ENCODE measurements at regions not wholly inside any gene's neighbourhood (a gene's known extent, or its start where the extent isn't known, plus 50 kb on each side); places are given as distances from the start of the nearest gene placed in this dataset.

GRCh38 chr3:174659511-174659910, 199.6 kb upstream of the NAALADL2 start:
- H3K36me3 ChIP-seq: no peaks in the 10 kb centered on the region
- no peaks in the 10 kb centered on the region for H3K9me3 ChIP-seq
- no peaks in the 10 kb centered on the region for H3K4me1 ChIP-seq
- intact Hi-C loops (cut with DNase I): no loop called here
- H3K27ac ChIP-seq: no peak overlapping the region
- no peaks in the 10 kb centered on the region for H3K27me3 ChIP-seq
- no peak for DNase-seq (ENCODE audit: low spot score in 2 of 2)
- H3K4me3 ChIP-seq: no peak overlapping the region
- no peak for TF ChIP-seq CTCF (IDR thresholded peaks at IDR 0.05)

- Histone ChIP-seq H3K36me3 (no peaks in the 10 kb centered on the region), H3K4me3 (no peak overlapping the region), H3K27me3 (no peaks in the 10 kb centered on the region), H3K9me3 (no peaks in the 10 kb centered on the region), H3K27ac (no peak overlapping the region), H3K4me1 (no peaks in the 10 kb centered on the region)
- no peak for DNase-seq (ENCODE audit: low spot score in 2 of 2)
- intact Hi-C loops (cut with DNase I): no loop called here
- TF ChIP-seq CTCF (IDR thresholded peaks at IDR 0.05): no peak
Measured at GRCh38 chr3:174662653-174663052, 196.5 kb upstream of the NAALADL2 start.

GRCh38 chr3:174667386-174667785, 191.7 kb upstream of the NAALADL2 start:
- Histone ChIP-seq H3K36me3 (no peaks in the 10 kb centered on the region), H3K27me3 (no peaks in the 10 kb centered on the region), H3K27ac (no peak overlapping the region), H3K9me3 (no peaks in the 10 kb centered on the region), H3K4me1 (no peaks in the 10 kb centered on the region), H3K4me3 (no peak overlapping the region)
- TF ChIP-seq CTCF (IDR thresholded peaks at IDR 0.05): no peak
- no peak for DNase-seq (ENCODE audit: low spot score in 2 of 2)
- intact Hi-C loops (cut with DNase I): no loop called here

- intact Hi-C loops (cut with DNase I): no loop called here
- H3K4me3 ChIP-seq: no peak overlapping the region
- no peak for TF ChIP-seq CTCF (IDR thresholded peaks at IDR 0.05)
- H3K27ac ChIP-seq: no peak overlapping the region
- no peaks in the 10 kb centered on the region for H3K36me3 ChIP-seq
- no peaks in the 10 kb centered on the region for H3K4me1 ChIP-seq
- no peaks in the 10 kb centered on the region for H3K27me3 ChIP-seq
- no peaks in the 10 kb centered on the region for H3K9me3 ChIP-seq
- no peak for DNase-seq (ENCODE audit: low spot score in 2 of 2)
Measured at GRCh38 chr3:174675406-174675805, 183.7 kb upstream of the NAALADL2 start.

- Histone ChIP-seq H3K4me1 (no peaks in the 10 kb centered on the region), H3K36me3 (no peaks in the 10 kb centered on the region), H3K4me3 (no peak overlapping the region), H3K9me3 (peaks cover 0 to 4% of the 10 kb centered on the region in 2 donors), H3K27me3 (no peaks in the 10 kb centered on the region), H3K27ac (no peak overlapping the region)
- intact Hi-C loops (cut with DNase I): no loop called here
- no peak for TF ChIP-seq CTCF (IDR thresholded peaks at IDR 0.05)
- no peak for DNase-seq (ENCODE audit: low spot score in 2 of 2)
Measured at GRCh38 chr3:174681784-174682183, 177.3 kb upstream of the NAALADL2 start.

GRCh38 chr3:174685796-174686195, 173.3 kb upstream of the NAALADL2 start:
- no peak for DNase-seq (ENCODE audit: low spot score in 2 of 2)
- Histone ChIP-seq H3K9me3 (peaks cover 0 to 4% of the 10 kb centered on the region in 2 donors), H3K36me3 (no peaks in the 10 kb centered on the region), H3K27ac (no peak overlapping the region), H3K27me3 (no peaks in the 10 kb centered on the region), H3K4me1 (no peaks in the 10 kb centered on the region), H3K4me3 (no peak overlapping the region)
- intact Hi-C loops (cut with DNase I): no loop called here
- no peak for TF ChIP-seq CTCF (IDR thresholded peaks at IDR 0.05)
